ENCODE measurements at regions not wholly inside any gene's neighbourhood (a gene's known extent, or its start where the extent isn't known, plus 50 kb on each side); places are given as distances from the start of the nearest gene placed in this dataset.

DNA sequence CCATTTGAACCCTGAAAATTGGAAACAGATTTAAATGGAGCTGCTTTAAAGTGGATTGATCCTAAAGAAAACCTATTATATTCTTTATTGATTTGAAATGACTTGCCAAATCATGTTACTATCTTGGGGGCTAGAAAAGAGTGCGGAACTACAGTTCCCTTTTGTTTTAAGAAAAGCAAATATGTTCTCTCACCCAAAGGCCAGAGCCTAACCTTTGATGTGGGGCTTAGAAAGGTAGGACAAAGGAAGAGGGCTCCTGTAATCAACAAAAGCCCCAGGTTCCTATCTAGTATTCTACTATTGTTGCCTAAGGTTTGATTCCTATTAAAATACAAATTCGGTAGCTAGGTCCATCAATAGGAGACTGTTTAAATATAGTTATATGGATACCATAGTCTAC is 100.8 kb upstream of the BEND6 start:
- DNase-seq (ENCODE audit: low read depth) = no peak
- TF ChIP-seq, protein P1, sequence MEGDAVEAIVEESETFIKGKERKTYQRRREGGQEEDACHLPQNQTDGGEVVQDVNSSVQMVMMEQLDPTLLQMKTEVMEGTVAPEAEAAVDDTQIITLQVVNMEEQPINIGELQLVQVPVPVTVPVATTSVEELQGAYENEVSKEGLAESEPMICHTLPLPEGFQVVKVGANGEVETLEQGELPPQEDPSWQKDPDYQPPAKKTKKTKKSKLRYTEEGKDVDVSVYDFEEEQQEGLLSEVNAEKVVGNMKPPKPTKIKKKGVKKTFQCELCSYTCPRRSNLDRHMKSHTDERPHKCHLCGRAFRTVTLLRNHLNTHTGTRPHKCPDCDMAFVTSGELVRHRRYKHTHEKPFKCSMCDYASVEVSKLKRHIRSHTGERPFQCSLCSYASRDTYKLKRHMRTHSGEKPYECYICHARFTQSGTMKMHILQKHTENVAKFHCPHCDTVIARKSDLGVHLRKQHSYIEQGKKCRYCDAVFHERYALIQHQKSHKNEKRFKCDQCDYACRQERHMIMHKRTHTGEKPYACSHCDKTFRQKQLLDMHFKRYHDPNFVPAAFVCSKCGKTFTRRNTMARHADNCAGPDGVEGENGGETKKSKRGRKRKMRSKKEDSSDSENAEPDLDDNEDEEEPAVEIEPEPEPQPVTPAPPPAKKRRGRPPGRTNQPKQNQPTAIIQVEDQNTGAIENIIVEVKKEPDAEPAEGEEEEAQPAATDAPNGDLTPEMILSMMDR (IDR thresholded peaks at IDR 0.05; ENCODE audit: insufficient read depth, low read depth, low read length, missing control alignments) = no peak
- no peak overlapping the region for H3K4me3 ChIP-seq (ENCODE audit: low read depth, low read length)

DNA sequence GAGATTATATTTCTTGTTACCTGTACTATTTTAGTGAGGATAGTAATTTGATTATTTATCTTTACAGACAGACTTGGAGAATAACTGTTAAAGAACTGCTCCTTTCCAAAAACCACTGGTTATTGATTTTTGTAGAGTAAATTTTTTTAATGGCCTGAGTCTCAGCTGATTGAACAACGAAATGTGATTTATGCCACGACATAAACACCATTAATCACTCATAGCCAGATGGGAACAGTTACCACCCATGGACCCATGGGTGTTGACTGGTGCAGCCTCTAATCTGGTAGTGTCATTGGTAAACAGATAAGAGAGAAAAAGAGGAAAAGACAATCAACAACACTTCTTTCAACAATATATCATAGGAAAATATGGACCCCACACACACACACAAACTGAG is 101.4 kb upstream of the BEND6 start:
- TF ChIP-seq, protein P1 (IDR thresholded peaks at IDR 0.05; ENCODE audit: insufficient read depth, low read depth, low read length, missing control alignments) = no peak
- no peak overlapping the region for H3K4me3 ChIP-seq (ENCODE audit: low read depth, low read length)
- no peak for DNase-seq (ENCODE audit: low read depth)

DNA sequence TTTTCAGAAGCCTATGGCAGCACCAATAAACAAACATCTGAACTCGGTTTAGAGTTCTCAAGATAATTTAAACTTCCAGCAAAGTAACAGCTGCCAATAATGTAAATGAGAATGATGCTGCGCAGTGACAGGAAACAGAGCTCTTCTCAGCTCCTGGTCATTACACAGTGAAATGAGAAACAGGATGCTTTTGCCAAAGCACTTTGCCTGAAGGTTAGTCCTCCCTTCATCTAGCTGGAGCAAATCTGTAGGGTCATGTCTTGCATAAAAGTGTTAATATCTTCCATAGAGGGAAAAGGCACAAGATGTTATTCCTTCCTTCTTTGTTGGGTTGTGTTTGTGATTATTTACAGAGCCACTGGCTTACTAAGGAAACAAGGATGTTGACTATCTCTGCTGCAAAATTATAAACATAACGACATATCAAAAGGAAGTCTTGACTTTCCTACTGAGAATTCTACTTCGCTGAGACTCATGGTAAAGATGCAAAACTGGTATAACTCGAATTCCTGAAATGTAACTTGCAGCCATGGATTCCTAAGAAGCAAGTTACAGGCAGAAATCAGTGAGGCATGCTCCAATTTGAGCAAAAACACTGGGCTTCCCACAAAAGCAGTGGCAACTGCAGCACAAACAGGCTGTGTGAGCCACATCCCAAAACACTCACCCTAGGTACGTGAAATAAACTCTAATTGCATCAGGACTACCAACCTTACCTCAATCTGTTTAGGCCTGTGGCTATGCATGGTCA is 102.5 kb upstream of the BEND6 start:
- TF ChIP-seq, protein P1 (IDR thresholded peaks at IDR 0.05; ENCODE audit: insufficient read depth, low read depth, low read length, missing control alignments) = no peak
- no peak for DNase-seq (ENCODE audit: low read depth)
- peak overlapping the region; percentile 45 for H3K4me3 ChIP-seq (ENCODE audit: low read depth, low read length)

DNA sequence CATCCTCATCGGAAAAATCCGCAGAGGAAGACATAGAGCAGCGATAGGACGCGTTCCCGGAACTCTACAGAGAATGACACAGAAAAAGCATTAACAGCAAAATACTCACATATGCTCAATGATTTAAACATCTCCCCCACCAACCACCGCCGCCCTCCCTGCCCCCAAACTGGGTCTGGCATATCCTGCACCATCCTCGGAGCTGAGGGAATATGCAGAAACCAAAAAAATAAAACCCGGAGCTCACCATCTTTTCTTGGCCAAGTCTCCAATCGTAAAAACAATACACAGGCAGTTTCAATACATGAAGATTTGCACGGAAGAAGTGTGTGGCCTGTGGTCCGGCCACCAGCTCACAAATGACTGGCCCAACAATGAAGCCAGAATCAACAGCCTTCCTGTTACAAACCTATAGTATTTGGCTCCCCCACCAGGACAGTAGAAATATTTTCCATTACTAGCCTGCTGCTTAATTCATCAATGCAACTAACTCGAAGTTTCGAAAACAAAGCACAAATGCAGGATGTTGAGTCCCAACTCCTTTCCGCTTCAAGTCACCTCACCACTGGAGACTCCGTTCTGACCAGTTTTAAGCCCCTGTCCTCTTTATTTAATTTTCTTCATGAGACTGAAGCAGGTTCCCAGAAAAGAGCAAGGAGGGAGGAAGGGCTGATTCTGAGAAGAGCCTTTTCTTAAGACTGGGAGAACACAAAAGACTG is 103.2 kb upstream of the BEND6 start:
- TF ChIP-seq, protein P1 (IDR thresholded peaks at IDR 0.05; ENCODE audit: insufficient read depth, low read depth, low read length, missing control alignments) = peak; percentile 62
- DNase-seq (ENCODE audit: low read depth) = peak; percentile 96
- H3K4me3 ChIP-seq (ENCODE audit: low read depth, low read length) = peak overlapping the region; percentile 90

DNA sequence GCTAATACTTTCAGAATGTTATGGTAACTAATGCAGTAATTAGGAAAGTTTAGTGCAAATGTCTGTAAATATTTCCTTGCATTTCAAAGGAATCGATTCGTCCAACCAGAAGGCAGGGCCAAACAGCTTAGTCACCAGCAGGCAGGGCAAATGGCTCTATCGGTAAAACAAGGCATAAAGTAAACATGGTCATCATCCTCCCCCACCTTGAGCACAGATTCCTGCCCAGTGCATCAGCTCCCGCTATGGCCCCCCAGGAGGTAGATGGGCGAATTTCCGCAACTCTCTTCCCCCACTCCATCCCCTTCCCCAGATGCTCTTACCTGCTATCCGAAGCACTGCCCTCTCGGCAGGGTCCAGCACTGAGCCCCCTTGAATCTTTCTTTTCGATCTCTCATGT is 103.8 kb upstream of the BEND6 start:
- peak overlapping the region; percentile 90 for H3K4me3 ChIP-seq (ENCODE audit: low read depth, low read length)
- peak; percentile 40 for DNase-seq (ENCODE audit: low read depth)
- TF ChIP-seq, protein P1 (IDR thresholded peaks at IDR 0.05; ENCODE audit: insufficient read depth, low read depth, low read length, missing control alignments) = no peak

DNA sequence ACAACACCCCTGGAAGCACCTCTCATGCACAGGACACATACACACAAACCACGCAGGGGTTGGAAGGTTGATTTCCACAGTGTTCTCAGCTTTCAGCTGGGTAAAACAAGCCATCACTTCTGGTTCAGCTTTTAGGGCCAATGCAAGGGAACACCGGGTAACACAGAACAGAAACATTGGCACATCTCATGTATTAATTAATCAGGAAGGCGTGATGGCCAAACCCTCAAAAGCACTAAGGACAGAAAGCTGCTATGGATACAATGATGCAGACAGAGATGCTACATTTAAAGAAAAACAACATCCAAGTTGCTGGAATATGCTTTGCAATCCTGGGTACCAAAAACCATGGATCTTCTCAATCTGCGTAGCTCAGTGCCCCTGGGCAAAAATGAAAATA is 104.3 kb upstream of the BEND6 start:
- H3K4me3 ChIP-seq (ENCODE audit: low read depth, low read length) = peak overlapping the region; percentile 90

More for the DNA sequence above, 104.3 kb upstream of the BEND6 start:
- TF ChIP-seq, protein P1 (IDR thresholded peaks at IDR 0.05; ENCODE audit: insufficient read depth, low read depth, low read length, missing control alignments) = no peak
- no peak for DNase-seq (ENCODE audit: low read depth)
